ENCODE measurements at regions not wholly inside any gene's neighbourhood (a gene's known extent, or its start where the extent isn't known, plus 50 kb on each side); places are given as distances from the start of the nearest gene placed in this dataset.
A peak's percentile ranks its signal among the peaks of the same experiment; 100 is the strongest.

- no peak for DNase-seq (ENCODE audit: low spot score)
Measured at GRCh38 chr1:95370691-95371562, 136.9 kb downstream of the RWDD3 start.

DNA sequence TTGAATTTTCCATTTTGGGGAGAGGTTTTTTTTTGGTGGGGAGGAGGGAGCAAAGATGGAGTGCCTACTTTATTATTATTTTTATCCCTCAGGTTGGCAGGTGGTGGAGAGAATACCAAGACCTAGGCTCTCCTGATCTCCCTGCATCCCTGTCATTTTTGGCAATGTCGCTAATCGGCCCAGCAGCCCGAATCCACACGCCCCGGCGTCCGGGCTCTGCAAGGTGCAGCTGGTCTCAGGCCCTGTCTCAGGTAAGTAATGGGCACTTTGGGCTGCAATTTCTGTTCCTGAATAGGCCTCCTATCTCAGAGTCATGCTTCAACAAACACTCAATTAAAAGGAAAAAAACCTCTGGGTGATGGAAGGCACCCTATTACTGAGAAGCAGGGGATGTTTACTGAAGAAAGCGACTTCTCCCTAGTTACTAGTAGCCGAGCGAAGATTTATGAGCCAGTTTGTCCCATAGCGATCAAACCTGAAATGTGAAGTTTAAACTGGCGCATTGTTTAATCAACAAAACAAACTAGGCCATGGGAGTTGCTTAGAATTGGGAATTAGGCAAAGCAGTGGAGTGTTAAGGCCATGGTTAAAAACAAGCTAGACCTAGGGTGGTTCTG lies 137.8 kb downstream of the RWDD3 start:
- no peak for DNase-seq (ENCODE audit: low spot score)

GRCh38 chr1:95375174-95375573 lies 141.2 kb downstream of the RWDD3 start:
- no peak for DNase-seq (ENCODE audit: low spot score)

DNA sequence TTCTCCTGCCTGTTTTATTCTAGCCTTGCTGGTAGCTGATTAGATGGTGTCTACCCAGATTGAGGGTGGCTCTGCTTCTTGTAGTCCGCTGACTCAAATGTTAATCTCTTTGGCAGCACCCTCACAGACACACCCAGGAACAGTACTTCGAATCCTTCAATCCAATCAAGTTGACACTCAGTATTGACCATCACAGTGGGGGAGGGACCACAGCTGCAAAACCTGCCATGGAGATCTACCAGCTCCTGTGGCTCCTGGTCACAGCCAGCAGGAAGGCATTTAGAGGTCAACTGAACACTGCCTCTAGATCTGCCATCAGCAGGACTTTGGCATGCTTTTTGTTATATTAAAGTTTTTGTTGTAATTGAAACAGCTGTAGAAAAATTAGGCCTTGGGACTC lies 146.9 kb downstream of the RWDD3 start:
- no peak for DNase-seq (ENCODE audit: low spot score)

DNA sequence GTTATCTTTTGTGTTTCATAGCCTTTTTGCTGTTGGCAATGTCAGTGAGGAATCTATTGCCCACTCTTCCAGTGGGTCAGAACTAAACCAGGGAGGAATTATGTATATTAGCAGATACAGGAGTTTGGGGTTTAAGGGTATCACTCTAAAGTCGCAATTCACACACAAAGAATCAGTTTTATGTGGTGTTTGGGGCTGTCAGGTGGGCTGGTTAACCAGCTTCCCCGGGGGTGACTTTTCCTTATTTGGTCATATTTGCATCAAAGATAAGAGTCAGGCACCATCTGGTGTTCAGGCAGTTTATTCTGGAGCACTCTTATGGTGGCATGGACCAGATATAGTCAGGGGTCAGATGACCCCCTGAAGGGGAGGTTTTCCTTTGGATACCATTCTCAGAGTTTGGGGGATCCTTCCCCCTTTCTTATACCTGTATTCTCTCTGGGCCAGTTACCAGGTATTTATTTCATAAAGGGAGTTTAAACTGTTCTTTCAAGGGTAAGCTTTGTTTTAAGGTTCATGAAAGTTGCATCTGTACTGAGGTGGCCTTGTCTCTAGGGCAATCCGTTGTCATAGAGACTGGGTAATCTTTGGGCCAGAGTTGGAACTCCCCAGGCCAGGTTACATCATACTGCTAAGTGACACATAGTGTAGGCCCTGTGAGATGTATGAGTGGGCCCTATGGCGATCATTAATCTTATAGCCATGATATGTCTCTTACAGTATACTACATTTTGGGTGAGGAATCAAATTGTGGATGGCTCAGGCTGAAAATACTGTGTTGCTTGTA lies 148.2 kb downstream of the RWDD3 start:
- no peak for DNase-seq (ENCODE audit: low spot score)

GRCh38 chr1:95383111-95383510 lies 149.1 kb downstream of the RWDD3 start:
- no peak for DNase-seq (ENCODE audit: low spot score)

DNA sequence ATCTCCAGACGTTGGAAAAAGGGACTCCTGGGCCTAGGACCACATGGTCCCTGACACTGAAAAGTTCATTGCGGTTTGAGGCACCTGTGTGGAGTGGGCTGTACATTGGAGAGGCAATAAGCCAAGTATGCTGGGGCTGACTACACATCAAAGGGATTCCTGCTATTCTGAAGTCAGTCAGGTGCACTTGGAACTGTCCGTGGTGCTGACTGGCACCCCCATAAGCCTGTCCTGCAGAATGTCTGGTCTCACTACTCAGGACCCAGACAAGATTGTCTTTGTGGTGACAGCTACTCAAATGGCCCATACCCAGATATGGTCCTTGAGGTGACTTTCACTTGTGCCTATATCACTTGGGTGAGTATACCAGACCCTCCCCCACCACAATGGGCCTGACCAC lies 150.6 kb downstream of the RWDD3 start:
- DNase-seq (ENCODE audit: low spot score) = no peak

GRCh38 chr1:95386371-95386770 lies 152.4 kb downstream of the RWDD3 start:
- DNase-seq (ENCODE audit: low spot score) = no peak

DNA sequence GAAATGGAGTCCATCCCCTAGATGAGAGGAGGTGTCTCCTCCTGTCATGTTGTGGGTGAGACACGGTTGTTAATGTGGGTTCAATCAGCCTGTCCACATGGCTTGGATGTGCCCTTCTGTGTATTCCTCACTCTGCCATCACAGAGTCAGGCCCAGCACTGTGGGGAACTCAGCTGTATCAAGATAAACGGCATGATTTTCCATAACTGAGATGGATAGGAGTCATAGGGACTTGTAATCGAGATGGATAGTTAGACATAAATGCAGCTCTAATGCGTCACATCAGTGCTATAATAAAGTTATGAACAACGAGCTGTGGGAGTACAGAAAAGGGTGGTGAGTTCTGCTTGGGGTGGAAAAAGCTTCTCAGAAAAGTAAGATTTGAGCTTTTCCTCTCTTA lies 152.9 kb downstream of the RWDD3 start:
- no peak for DNase-seq (ENCODE audit: low spot score)

DNA sequence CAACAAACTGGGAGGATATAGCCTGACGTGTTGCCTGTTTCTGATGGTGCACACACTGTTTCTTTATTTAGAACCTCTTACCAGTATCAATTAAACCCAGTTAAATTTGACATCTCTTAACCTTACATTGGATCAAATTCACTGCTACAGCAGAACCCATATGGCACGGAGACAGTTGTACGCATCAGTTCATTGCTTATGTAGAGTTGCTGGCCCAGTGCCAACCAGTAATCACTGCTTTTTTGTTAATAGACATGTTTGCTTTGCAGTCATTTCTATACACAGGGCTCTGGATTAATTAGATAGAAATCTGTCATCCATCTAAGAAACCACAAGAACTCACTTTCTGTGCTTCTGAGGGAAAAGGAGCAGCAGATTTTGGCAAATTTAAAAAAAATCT lies 154.0 kb downstream of the RWDD3 start:
- DNase-seq (ENCODE audit: low spot score) = no peak

GRCh38 chr1:95393434-95393833 lies 159.4 kb downstream of the RWDD3 start:
- no peak for DNase-seq (ENCODE audit: low spot score)

DNA sequence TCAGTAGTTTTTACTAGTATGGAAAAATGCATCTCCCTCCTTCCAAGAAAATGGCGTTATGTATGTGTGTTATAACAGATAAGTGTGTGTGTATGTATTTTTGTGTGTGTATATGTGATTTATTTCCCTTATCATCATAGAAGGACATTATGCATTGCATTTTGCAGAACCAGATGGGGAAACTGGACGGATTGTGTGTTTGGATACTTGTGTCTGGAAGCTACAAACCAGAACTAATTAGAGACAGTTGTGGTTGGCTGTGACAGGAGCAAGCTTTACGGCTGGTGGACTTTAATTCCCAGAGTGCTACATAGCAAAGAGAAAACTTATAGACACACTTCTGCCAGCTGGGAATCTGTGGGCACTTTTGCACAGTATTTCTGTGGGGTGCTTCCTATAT lies 162.5 kb downstream of the RWDD3 start:
- no peak for DNase-seq (ENCODE audit: low spot score)

DNA sequence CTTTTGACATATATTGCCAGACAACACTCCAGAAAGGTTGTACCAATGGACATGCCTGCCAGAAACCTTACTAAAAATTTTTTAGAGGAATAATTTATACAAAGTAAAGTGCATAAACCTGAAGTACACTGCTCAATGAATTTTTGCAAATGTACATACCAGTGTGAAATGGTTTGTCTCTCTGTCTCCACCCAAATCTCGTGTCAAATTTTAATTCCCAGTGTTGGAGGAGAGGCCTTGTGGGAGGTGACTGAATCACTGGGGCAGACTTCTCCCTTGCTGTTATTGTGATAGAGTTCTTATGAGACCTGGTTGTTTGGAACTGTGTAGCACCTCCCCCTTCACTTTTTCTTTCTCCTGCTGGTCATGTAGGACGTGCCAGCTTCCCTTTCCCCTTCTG lies 168.8 kb downstream of the RWDD3 start:
- DNase-seq (ENCODE audit: low spot score) = no peak

GRCh38 chr1:95406279-95406678 lies 172.3 kb downstream of the RWDD3 start:
- DNase-seq (ENCODE audit: low spot score) = no peak

GRCh38 chr1:95407131-95407885 lies 173.3 kb downstream of the RWDD3 start:
- DNase-seq (ENCODE audit: low spot score) = no peak

DNA sequence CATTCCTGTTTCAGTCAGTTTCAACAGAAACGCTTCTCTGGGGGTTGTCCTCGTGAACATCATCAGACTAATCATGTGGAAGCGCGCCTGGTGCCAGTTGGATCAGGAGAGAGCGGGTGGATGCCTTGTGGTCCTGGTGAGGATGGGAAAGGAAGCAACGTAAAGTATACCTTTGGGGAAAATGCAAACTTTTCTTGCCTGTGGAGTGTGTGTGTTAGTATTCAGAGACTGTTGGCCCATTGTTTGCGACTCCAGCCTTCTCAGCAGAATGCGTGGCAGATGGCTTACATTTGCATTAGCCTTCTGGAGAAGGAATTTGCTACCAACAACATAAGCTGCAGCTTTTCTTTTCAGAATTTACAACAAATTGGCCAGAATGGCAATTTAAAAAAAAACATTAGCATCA lies 173.9 kb downstream of the RWDD3 start:
- peak; percentile 35 for DNase-seq (ENCODE audit: low spot score)

GRCh38 chr1:95408507-95409136 lies 174.6 kb downstream of the RWDD3 start:
- DNase-seq (ENCODE audit: low spot score) = peak; percentile 55

DNA sequence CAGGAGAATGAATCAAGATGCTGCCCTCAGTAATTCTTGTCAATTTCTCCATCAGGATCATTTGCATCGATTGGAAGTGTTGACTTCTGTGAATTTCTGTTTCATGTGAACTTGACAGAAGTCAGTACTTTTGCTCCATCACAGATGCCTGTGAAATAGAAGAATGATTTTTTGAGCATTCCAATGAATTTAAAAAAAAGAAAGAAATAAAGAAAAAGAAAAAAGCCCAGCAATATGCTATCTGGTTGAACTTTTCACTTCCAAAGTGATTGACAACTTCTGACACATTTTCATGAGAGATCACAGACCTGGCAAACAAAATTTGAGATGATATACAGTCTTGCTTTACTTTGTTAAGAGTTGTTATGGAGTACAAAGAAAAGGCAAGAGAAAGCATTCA lies 175.3 kb downstream of the RWDD3 start:
- no peak for DNase-seq (ENCODE audit: low spot score)

DNA sequence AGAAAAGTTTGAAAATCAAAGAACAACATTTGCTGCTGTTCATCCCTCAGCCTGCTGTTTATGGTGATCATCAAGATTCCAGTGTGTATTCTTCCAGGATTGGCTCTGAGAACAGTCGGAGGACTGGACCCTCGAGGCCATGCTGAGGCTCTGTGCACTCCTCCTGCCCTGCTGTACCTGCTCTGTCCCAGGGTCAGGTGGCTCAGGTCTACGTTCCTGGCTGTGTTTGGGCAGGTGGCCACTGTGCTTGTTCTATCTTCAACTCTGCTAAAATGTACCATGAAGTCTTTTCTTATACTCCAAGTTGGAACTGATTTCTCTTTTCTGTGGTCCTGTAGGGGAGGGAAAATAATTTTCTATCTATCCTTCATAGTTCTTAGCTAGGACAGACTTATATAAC lies 175.9 kb downstream of the RWDD3 start:
- no peak for DNase-seq (ENCODE audit: low spot score)

DNA sequence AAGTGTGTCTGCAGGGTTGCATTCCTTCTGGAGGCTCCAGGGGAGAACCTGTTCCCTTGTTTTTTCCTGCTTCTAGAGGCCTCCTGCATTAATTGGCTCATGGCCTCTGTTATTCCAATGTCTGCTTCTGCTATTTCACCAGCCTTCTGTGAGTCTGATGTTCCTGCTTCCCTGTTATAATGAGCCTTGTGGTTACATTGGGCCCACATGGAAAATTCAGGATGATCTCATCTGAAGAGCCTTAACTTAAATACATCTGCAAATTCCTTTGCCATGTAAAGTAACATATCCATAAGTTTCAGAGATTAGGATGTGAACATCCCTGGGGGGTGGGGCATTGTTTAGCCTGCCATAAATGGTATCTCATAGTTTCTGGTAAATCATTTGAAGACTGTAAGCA lies 181.1 kb downstream of the RWDD3 start:
- no peak for DNase-seq (ENCODE audit: low spot score)

- no peak for DNase-seq (ENCODE audit: low spot score)
Measured at GRCh38 chr1:95426772-95427171, 192.8 kb downstream of the RWDD3 start.

DNA sequence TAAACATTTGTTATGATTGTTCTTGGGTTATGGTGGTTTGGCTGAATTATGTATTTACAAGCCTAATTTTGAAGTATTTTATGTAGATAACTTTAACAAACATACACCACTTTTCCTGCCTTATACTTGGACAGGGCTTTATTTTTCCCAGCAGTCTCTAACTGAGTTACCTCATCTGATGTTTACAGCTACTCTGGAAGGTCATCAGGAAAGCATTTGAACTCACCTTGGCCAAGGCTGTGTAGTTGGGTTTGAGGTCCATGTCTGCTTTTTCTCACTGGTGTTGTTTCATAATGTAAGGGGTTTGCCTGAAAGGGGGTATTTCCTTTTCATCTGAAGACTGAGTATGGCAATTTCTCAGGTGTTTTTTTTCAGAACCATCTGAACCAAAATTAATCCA lies 193.5 kb downstream of the RWDD3 start:
- DNase-seq (ENCODE audit: low spot score) = no peak

All from D341Med (cell line).